Memory B cell (primary cell): ENCODE measurements at regions not wholly inside any gene's neighbourhood (a gene's known extent, or its start where the extent isn't known, plus 50 kb on each side); places are given as distances from the start of the nearest gene placed in this dataset.
"Not testable (repeated sequence)": the region's sequence is repeated elsewhere in the genome, so short reads cannot be mapped to it uniquely, and the experiment has no call there.

ENCODE experiments used
- ATAC-seq: fragments of 150-1000 bp; cut with Tn5 transposase; 2 replicates; pipeline ENCODE4 v1.10.0; 2021; ENCODE audit warnings: low read depth, mild to moderate bottlenecking, moderate library complexity
- DNase-seq, 2 donors: peaks; one replicate each; pipeline ENCODE4 v3.0.0; 2022; ENCODE audit warnings: low spot score in 2 of 2
- H3K27ac Mint-ChIP-seq: one replicate; pipeline ENCODE4 v1.8.0; 2022; ENCODE audit warnings: mild to moderate bottlenecking, moderate library complexity, mixed read lengths
- H3K27me3 Mint-ChIP-seq: one replicate; pipeline ENCODE4 v1.8.0; 2022; ENCODE audit warnings: mixed read lengths
- H3K36me3 Mint-ChIP-seq: one replicate; pipeline ENCODE4 v1.8.0; 2022; ENCODE audit warnings: mild to moderate bottlenecking, mixed read lengths
- H3K4me1 Mint-ChIP-seq: one replicate; pipeline ENCODE4 v1.8.0; 2022; ENCODE audit warnings: mixed read lengths
- H3K4me3 Mint-ChIP-seq: one replicate; pipeline ENCODE4 v1.8.0; 2022; ENCODE audit warnings: mild to moderate bottlenecking, moderate library complexity, mixed read lengths
- H3K9me3 Mint-ChIP-seq: one replicate; pipeline ENCODE4 v1.8.0; 2022; ENCODE audit warnings: mixed read lengths

- not testable (repeated sequence) for H3K4me3 Mint-ChIP-seq, ATAC-seq, H3K27ac Mint-ChIP-seq, H3K9me3 Mint-ChIP-seq, H3K36me3 Mint-ChIP-seq, H3K4me1 Mint-ChIP-seq, H3K27me3 Mint-ChIP-seq, DNase-seq
Observed at GRCh38 chr3:20238199-20238598, 52.2 kb upstream of the SGO1 start.

GRCh38 chr3:20236603-20237002 lies 50.6 kb upstream of the SGO1 start:
- Mint-ChIP-seq H3K4me1 (no peaks in the 10 kb centered on the region), H3K4me3 (peak overlapping the region; percentile 28), H3K27me3 (no peaks in the 10 kb centered on the region), H3K36me3 (peaks cover 3% of the 10 kb centered on the region), H3K27ac (peak overlapping the region; percentile 39), H3K9me3 (no peaks in the 10 kb centered on the region)
- ATAC-seq (no peak), DNase-seq (no peak)
